AG04450 (cell line): ENCODE measurements at regions not wholly inside any gene's neighbourhood (a gene's known extent, or its start where the extent isn't known, plus 50 kb on each side); places are given as distances from the start of the nearest gene placed in this dataset.

Experiments
- CTCF ChIA-PET: fragments of 300-600, 350-600 bp; formaldehyde crosslinking; extraction: SDS; loops from one replicate; lab custom pipeline; 2022; ENCODE audit warnings: antibody characterized with exemption, inconsistent platforms; lab: Charles Lee
- POLR2A ChIA-PET: fragments of 350-600 bp; formaldehyde crosslinking; extraction: SDS; loops from one replicate; lab custom pipeline; 2021; ENCODE audit warnings: antibody characterized with exemption, inconsistent platforms; lab: Yijun Ruan, JAX
- DNase-seq: peaks from one replicate; pipeline ENCODE4 v3.0.0-alpha.2; 2011; ENCODE audit warnings: low read depth, low spot score
- H3K27ac ChIP-seq: one replicate; pipeline ENCODE4 v1.5.1; 2012; ENCODE audit warnings: low read depth, low read length, control low read depth
- H3K27me3 ChIP-seq: one replicate; pipeline ENCODE4 v1.6.0; 2012; ENCODE audit warnings: low read length; ENCODE audit not compliant: control insufficient read depth, insufficient read depth
- H3K4me3 ChIP-seq: 2 replicates; pipeline ENCODE4 v1.5.1; 2011; ENCODE audit warnings: mild to moderate bottlenecking, low read depth, low read length, control low read depth
- H3K9me3 ChIP-seq: 2 replicates; pipeline ENCODE4 v1.5.1; 2012; ENCODE audit warnings: low read length; ENCODE audit not compliant: control insufficient read depth, insufficient read depth
- TF ChIP-seq, protein P1 (sequence below): IDR thresholded peaks from 2 replicates; pipeline ENCODE4 v1.5.1; 2011; ENCODE audit warnings: low read depth, low read length, control low read depth, inconsistent platforms

DNA sequence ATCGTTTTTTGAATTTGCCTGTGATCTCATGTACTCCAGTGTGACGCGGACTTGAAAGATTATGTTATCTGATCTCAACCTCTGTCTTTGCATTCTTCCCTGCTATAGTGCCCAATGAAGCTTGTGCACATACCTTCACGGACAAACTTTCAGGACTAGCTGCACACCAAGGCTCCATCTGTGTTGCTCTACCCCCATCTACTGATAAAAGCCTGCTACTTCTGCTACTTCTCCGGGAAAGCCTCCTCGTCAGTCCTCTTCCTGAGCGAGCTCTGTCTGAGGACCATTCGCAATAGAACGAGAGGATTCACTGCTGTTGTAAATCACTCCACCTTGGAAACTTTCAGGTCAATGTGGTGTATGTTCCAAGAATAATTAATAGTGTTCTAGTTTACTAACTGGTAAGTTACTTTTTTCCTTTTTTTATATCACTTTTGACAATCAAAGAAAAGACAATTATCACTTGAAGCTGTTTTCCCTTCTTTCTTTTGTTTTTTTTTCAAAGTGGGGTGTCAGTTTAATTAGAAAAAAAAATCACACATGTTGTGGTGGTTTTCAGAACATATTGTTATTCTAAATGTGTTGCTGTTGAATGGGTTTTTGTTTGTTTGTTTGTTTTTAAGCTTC, 217.6 kb downstream of the ARRDC4 start:
- POLR2A ChIA-PET: interaction anchor here (0.5 kb wide), 1 partner anchor 280 kb away, joined by 4 read pairs; no protein-coding TSS in a partner anchor
- CTCF ChIA-PET: interaction anchor here (0.6 to 2.4 kb wide), 5 partner anchors 151 to 279 kb away, joined by 3 to 15 read pairs (median 4); no protein-coding TSS in a partner anchor
- DNase-seq: peak; percentile 6
- Histone ChIP-seq H3K9me3 (peaks cover 3% of the 10 kb centered on the region; the same call in 1 of the 2 replicates), H3K4me3 (no peak overlapping the region), H3K27ac (no peak overlapping the region), H3K27me3 (no peaks in the 10 kb centered on the region)
- TF ChIP-seq, protein P1, sequence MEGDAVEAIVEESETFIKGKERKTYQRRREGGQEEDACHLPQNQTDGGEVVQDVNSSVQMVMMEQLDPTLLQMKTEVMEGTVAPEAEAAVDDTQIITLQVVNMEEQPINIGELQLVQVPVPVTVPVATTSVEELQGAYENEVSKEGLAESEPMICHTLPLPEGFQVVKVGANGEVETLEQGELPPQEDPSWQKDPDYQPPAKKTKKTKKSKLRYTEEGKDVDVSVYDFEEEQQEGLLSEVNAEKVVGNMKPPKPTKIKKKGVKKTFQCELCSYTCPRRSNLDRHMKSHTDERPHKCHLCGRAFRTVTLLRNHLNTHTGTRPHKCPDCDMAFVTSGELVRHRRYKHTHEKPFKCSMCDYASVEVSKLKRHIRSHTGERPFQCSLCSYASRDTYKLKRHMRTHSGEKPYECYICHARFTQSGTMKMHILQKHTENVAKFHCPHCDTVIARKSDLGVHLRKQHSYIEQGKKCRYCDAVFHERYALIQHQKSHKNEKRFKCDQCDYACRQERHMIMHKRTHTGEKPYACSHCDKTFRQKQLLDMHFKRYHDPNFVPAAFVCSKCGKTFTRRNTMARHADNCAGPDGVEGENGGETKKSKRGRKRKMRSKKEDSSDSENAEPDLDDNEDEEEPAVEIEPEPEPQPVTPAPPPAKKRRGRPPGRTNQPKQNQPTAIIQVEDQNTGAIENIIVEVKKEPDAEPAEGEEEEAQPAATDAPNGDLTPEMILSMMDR: peak; percentile 63

DNA sequence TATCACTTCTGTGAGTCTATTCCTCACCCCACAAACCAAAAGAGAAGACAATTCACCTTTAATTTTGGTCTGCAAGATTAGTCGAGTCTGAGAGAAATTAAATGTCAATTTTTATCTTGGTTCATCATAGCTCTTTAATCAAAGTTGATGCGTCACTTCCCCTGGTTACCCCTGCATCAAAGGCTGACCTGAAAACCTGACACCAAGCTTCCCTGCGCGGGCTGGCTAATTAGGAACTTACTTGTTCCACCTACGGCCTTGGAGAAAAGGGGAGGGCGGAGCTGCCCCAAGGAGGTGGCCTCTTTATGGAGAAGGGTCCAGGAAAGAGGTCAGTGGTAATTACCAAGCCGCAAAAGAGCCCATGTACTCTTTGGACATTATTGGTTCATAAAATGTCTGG, 218.4 kb downstream of the ARRDC4 start:
- CTCF ChIA-PET: interaction anchor here (0.6 to 2.4 kb wide), 4 partner anchors 152 to 280 kb away, joined by 3 to 15 read pairs (median 6); no protein-coding TSS in a partner anchor

DNA sequence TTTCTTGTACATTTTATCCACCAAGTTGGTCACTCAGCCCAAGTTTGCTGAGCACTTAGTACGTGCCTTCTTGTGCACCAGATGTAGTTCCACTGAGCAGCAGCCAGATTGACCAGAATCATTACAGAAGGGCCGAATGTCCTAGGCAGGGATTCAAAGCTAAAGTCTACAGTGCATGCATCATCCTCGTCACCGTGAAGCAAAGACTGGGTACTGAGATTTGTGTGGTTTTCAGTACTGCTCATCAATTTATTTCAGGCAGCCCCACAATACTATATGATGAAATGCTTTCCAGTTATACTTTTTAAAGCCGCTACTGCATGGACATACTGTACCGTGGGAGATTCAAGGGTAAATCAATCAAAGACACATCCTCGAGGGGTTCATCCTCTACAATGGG, 227.0 kb downstream of the ARRDC4 start:
- POLR2A ChIA-PET: no interaction called here

More for the DNA sequence above, 218.4 kb downstream of the ARRDC4 start:
- TF ChIP-seq, protein P1: no peak
- no peak overlapping the region for H3K27ac ChIP-seq
- no peaks in the 10 kb centered on the region for H3K27me3 ChIP-seq
- POLR2A ChIA-PET: no interaction called here
- peaks cover 3% of the 10 kb centered on the region; the same call in 1 of the 2 replicates for H3K9me3 ChIP-seq
- no peak for DNase-seq
- no peak overlapping the region for H3K4me3 ChIP-seq

DNA sequence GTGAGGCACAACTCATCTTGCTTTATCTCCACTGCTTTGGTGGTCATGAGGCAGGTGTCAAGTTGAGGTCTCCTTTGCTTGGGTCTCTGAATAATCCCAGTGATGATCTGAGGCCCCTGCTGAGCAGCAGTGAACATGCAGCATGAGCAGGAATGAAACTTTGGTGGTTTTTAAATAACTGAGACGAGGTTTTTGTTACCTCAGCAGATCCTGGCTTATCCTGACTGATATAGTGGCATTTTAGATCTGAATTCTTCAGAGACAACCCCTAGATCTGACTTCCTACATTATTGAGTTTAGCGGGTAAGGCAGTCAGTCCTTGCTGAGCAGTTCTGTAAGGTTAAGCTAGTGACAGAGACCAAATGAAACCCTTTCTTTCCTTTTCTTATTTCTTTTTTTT, 230.4 kb downstream of the ARRDC4 start:
- no peak for DNase-seq
- Histone ChIP-seq H3K4me3 (no peak overlapping the region), H3K27ac (no peak overlapping the region), H3K9me3 (peaks cover 17% of the 10 kb centered on the region; the same call in 1 of the 2 replicates), H3K27me3 (no peaks in the 10 kb centered on the region)
- ChIA-PET CTCF (no interaction called here), POLR2A (no interaction called here)
- TF ChIP-seq, protein P1: no peak

More for the DNA sequence above, 227.0 kb downstream of the ARRDC4 start:
- CTCF ChIA-PET: no interaction called here
- no peak for DNase-seq
- Histone ChIP-seq H3K27me3 (no peaks in the 10 kb centered on the region), H3K9me3 (0 out of 2 replicates have a peak, but pooled peaks cover 3% of the 10 kb centered on the region), H3K27ac (no peak overlapping the region), H3K4me3 (no peak overlapping the region)
- TF ChIP-seq, protein P1: no peak

DNA sequence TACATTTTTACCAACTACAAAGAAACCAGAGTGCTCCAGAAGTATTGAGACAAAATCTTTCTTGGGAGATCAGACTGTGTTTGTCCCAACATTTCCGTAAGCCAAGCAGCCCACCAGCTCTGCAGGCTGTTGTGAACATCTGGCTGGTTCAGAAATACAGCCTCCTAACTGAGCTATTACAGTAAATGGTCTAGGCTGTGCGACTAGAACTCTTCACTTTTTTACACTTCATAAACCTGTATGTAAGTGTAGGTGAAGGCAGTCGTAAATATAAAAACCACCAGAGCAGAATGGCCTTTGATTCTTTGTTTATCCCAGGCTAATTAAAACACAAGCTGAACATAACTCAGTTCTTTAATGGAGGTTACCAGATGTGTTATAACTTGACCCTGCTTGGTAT, 235.3 kb downstream of the ARRDC4 start:
- peaks cover 16% of the 10 kb centered on the region; the same call in 1 of the 2 replicates for H3K9me3 ChIP-seq
- POLR2A ChIA-PET: no interaction called here
- H3K27me3 ChIP-seq: no peaks in the 10 kb centered on the region
- H3K27ac ChIP-seq: no peak overlapping the region
- DNase-seq: no peak
- no peak overlapping the region for H3K4me3 ChIP-seq
- CTCF ChIA-PET: no interaction called here
- TF ChIP-seq, protein P1: no peak
